ENCODE measurements at regions not wholly inside any gene's neighbourhood (a gene's known extent, or its start where the extent isn't known, plus 50 kb on each side); places are given as distances from the start of the nearest gene placed in this dataset.

DNA sequence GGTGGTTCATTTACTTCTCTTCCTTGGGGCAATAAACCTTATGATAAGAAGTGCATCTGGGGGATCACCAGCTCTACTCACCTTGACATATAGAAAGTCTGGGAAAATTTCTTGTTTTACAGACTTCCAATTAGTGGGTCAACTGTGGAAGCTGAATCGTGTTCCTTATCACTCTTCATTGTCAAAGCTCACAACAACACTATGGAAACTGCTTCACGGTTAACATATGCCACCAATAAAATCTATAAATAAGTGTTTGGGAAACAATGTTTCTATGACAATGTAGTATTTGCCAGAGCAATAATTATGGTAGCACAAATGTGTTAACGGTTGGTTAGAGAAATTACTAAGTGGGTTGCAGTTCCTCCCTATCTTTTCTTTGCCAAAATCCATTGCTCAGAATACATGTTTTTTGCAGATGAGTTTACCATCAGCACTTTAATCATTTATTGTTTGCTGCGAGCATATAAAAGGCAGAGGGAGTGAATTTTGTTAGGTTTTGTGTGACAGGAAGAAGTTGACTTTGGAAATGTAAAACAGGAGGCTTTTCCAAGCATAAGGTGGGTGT is 321.8 kb downstream of the RFC3 start:
- in situ Hi-C loops (cut with HindIII; ENCODE audit: low pct_ligation_motif_present, low pct_unique_long_range_greater_than_20kb, low sequenced_read_pairs): no loop called here
- DNase-seq: no peak

DNA sequence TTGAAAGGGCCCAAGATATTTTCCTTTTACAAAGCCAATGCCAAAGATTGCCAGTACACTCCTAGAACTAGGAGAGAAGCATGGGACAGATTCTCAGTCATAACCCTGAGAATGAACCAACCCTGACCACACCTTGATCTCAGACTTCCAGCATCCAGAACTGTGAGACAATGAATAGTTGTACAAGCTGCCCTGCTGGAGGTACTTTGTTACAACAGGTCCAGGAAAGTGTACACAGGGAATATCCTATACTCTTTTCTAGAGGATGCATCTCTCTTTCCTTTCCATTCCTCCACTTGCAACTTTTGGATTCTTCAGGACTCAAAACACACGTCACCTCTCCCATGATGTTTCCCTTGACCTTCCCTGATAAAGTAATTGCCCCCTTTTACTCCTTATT is 325.7 kb downstream of the RFC3 start:
- in situ Hi-C loops (cut with HindIII; ENCODE audit: low pct_ligation_motif_present, low pct_unique_long_range_greater_than_20kb, low sequenced_read_pairs): no loop called here
- DNase-seq: no peak

DNA sequence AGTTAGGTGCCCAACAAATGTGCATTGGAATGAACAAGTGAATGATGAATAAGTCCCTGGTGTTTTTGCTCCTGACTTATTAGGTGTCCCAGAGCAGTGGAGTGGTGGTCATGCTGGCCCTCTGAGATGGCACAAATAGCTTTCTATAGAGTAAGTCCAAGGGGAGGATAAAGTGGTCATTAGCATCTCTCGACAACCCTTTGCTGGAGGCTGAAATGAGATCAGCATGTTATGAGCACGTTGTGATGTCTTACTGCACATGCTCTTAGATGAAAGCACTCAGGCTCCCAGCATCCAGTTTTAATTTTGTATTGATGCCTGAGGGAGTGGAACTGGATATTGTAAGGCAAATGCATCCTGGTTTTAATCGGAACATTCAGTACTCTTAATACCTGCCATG is 326.2 kb downstream of the RFC3 start:
- in situ Hi-C loops (cut with HindIII; ENCODE audit: low pct_ligation_motif_present, low pct_unique_long_range_greater_than_20kb, low sequenced_read_pairs): no loop called here
- DNase-seq: no peak

DNA sequence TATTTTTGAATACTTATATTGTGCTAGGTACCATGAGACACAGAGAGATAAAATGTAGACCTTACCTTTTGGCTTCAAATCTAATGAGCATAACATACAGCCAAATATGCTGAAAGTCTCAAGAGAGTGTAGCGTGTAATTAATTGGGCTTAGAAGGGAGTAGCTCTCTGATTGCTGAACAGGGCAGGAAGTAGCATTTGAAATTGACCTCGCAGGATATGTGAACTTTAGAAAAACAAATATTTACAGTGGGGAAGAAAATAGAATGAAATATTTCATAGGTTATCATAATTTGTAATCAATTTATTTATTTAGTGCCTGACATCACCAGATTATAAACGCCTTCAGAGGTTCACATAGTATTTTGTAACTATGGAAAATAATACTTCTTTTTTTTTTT is 327.1 kb downstream of the RFC3 start:
- in situ Hi-C loops (cut with HindIII; ENCODE audit: low pct_ligation_motif_present, low pct_unique_long_range_greater_than_20kb, low sequenced_read_pairs): no loop called here
- no peak for DNase-seq

DNA sequence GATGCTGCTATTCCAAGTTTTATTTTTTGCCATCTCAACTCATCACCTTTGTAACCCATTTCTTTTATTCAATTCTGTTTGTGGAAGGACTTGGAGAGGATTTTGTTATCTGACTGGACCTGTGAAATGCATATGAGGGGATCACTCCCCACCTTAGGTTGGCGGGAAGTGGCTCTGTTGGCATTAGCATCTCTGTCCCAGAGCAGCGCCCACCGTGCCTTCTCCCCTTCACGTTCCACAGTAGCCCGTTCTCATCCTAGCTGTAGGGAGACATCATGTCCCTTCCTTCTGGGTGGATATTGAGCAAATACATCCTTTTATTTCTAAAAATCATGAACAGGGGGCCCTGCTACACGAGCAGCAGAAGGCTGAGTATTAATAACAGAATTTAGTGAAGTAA is 330.4 kb downstream of the RFC3 start:
- in situ Hi-C loops (cut with HindIII; ENCODE audit: low pct_ligation_motif_present, low pct_unique_long_range_greater_than_20kb, low sequenced_read_pairs): no loop called here
- DNase-seq: no peak

DNA sequence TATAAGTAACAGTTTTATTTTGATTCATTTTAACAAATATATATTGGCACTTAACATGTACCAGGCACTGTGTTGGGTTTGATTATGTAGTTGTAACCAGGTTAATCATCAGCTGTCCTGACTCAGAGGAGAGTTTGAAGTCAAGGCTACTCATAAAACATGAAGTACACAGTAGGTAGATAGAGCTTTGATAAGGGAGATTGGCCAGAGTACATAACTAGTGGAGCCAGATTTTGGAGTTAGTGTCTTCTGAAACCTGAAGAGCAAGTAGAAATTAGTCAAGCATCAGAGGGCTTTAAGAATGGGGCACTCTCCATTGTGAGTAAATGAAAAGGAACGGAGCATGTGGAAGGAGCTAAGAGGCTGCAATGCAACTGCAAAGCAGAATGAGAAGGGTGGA is 333.9 kb downstream of the RFC3 start:
- in situ Hi-C loops (cut with HindIII; ENCODE audit: low pct_ligation_motif_present, low pct_unique_long_range_greater_than_20kb, low sequenced_read_pairs): no loop called here
- no peak for DNase-seq

DNA sequence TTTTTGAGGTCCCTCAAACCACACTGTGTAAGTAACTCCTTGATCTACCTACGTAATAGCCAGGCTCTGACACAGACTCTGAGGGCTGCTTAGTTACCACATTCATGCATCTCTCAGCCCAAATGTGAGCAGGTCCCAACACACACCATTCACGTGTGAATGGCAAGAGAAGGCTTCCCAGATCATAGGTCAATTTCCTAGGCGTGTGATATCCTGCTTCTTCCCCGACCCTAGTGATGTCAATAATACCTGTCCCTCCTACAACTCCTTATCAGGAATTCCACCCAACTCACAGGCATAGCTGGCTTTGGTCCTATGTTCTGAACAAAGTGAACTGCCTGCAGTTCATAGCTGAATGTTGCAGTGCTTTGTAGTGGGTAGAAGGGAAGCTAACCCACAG is 334.5 kb downstream of the RFC3 start:
- no peak for DNase-seq
- in situ Hi-C loops (cut with HindIII; ENCODE audit: low pct_ligation_motif_present, low pct_unique_long_range_greater_than_20kb, low sequenced_read_pairs): no loop called here

DNA sequence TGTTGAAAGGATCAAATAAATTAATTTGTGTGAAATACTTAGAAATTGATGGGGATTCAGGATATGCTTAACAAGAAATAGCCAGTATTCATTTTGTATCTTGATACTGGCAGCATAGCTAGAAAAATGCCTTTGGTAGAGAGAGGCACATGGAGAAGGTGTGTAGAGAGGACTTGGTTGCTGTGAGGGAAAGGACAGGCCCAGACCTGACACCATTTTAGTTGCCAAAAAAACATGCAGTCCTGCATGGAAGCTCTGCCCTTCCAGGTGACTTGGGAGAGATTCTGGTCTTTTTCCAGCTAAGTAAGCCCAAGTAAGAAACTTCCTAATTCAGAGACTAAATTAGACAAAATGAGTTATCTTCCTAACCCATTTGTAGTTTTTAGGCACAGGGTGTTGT is 335.0 kb downstream of the RFC3 start:
- no peak for DNase-seq
- in situ Hi-C loops (cut with HindIII; ENCODE audit: low pct_ligation_motif_present, low pct_unique_long_range_greater_than_20kb, low sequenced_read_pairs): no loop called here

DNA sequence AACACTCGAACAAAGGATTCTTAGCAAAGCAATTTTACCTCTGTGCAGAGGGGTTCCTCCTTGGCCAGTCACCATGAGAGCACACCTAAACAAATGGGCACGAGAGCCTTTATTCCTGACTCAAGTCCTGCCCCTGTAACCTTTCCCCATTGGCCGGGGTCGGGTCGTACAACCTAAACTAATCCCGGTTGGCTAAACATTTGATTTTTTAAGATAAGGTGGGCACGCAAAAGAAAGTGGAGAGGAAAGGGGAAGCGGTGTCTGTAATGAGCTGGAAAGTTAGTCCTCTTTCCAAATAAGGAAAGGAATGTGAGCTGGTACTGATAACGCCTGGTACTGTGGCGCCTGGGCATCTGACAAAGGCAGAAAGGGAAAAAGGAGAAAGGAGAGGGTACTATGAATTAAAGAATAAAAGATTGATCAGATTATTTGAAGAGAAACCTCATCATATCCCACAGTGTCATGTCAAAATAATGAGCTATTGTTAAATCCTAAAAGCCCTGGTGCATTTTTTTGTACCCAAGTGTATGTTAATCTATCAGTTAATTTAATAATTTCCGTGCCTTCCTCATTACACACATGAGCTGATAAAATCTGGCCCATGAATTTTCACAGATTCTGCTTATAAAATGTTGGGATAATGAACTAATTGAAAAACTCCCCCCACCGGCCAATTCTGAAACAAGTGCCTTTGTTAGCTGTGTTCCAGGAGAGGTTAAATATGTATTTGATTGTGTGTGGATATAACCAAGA is 335.7 kb downstream of the RFC3 start:
- DNase-seq: no peak
- in situ Hi-C loops (cut with HindIII; ENCODE audit: low pct_ligation_motif_present, low pct_unique_long_range_greater_than_20kb, low sequenced_read_pairs): no loop called here

DNA sequence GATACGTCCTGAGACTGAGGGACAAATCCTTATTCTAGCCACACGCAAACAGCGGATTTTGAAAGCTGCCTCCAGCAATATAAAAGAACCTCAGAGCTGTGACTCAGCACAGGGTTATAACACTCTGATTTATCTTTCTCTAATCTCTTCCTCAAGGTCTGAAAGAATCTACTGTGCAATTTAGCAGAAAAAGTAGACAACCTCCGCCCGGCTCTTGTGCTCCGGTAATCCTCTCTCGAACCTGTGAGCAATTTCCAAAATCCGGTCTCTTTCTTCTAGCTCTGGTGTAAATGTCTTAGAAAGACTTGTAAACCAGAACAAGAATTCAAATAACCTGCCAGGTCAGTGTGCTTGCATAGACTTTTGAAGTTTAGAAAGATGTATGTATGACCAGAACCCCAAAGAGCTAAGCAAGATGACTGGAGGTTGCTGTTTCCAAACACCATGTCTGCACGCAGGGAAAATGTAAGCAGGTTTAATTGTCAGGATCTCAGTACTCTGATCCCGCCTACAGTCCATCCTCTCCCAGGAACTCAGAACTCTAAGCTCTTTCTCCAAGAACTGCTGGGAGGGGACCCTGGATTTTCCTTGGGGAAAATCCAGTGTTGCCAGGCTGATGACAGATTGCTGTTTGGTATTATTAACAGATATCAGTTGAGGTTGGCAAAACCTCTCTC is 338.1 kb downstream of the RFC3 start:
- in situ Hi-C loops (cut with HindIII; ENCODE audit: low pct_ligation_motif_present, low pct_unique_long_range_greater_than_20kb, low sequenced_read_pairs): no loop called here

DNA sequence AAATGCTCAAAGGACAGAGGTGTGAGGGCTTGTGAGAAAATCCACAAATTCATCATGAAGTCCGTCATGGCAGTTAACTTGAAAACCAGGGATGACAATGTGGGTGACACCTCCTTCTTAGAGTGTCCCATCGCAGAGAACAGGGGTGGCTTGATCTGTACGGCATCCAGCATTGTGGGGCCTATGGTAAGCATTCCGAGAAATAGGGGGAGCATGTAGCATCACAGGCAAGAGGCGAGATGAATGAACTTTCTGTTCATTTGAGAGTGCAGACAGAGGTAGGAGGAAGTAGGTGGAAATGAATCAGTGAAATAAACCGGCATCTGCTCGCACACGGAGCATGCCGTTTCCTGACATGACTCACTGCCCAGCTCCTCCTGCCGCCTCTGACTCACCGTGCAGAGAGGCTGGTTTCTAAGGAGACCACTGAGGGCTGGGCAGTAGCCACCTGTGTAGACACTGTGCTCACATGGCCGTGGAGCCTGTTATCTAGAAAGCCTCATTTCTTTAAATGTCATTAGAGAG is 339.0 kb downstream of the RFC3 start:
- peak; percentile 88 for DNase-seq

More for the DNA sequence above, 338.1 kb downstream of the RFC3 start:
- DNase-seq: no peak

DNA sequence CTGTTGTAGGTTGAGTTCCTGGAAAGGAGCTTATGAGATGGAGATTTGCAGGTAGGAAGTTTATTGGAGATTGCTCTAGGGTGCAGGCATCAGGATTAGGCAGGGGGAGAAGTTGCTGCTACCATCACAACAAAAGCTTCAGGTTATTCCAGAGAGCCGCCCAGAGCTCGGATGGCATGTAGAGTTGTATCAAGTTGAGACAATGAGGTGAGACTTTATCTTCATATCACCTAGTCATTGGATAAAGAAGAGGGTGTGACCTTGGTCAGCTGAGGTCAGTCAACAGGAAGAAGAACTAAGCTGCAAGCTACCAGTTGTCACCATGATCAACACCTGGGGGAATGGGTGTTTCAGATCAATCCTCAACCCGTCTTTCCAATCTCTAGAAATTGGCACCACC is 342.0 kb downstream of the RFC3 start:
- no peak for DNase-seq
- in situ Hi-C loops (cut with HindIII; ENCODE audit: low pct_ligation_motif_present, low pct_unique_long_range_greater_than_20kb, low sequenced_read_pairs): no loop called here

More for the DNA sequence above, 339.0 kb downstream of the RFC3 start:
- in situ Hi-C loops (cut with HindIII; ENCODE audit: low pct_ligation_motif_present, low pct_unique_long_range_greater_than_20kb, low sequenced_read_pairs): no loop called here

DNA sequence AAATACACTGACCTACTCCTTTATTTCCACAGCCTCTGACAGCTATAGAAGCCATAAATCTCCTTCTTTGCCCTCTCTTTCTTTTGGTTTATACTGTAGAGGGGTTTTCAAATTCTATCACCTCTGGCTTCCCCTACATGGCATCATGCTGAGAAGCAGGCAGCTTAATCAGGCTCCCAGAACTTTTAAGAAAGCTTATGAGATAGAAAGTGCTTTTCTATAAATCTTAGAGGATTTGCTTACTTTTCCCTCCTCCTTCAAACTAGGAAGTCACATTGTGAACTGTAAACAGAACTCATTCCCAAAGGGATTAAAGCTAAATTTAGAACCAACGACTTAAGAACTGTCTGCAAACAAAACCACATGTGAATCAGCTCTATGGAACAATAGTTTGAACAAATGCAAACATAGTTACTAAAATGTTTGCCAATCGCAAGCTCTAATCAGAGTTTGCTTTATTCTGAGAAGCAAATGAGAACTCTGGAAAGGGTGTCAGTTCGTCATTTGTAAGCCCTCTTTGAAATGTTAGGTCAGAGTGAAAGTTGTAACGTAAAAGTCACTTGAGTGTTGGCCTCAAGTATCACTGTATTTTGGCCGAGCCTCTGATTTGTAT is 344.1 kb downstream of the RFC3 start:
- in situ Hi-C loops (cut with HindIII; ENCODE audit: low pct_ligation_motif_present, low pct_unique_long_range_greater_than_20kb, low sequenced_read_pairs): no loop called here
- no peak for DNase-seq

DNA sequence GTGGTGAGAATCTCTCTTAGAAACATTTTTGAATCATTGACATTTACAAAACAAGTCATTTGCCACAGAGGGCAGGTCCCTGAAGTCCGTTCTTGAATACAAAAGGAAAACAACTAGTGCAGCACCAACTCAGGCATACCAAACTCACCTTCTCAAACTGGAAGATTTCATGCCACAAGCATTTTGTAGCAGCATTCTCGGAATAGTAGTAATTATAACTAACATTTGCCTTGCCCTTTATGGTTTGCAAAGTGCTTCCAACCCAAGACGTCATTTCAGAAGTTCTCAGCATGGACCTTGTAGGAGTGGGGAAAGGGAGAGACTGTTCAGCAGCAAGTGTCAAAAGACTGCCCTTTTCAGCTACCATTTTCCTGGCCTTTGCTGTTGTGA is 344.6 kb downstream of the RFC3 start:
- in situ Hi-C loops (cut with HindIII; ENCODE audit: low pct_ligation_motif_present, low pct_unique_long_range_greater_than_20kb, low sequenced_read_pairs): no loop called here
- no peak for DNase-seq

DNA sequence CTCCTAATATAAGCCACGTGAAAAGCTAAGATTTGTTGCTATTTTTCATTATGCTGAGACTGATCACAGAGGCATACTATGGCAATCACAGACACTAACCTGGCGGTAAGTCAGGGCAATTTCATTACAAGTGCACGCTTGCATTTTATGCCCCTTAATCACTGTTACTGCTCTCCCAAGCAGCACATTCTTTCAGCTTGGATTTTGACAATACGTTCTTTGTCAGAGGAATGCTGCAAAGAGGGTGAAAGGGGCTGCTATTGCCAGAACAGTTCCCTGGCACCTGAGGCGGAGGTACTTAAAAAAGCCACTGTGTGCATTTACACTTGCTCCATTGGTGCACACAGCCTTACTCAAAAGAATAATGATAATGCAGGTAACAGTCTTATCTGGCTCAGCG is 346.6 kb downstream of the RFC3 start:
- DNase-seq: peak; percentile 5
- in situ Hi-C loops (cut with HindIII; ENCODE audit: low pct_ligation_motif_present, low pct_unique_long_range_greater_than_20kb, low sequenced_read_pairs): no loop called here

DNA sequence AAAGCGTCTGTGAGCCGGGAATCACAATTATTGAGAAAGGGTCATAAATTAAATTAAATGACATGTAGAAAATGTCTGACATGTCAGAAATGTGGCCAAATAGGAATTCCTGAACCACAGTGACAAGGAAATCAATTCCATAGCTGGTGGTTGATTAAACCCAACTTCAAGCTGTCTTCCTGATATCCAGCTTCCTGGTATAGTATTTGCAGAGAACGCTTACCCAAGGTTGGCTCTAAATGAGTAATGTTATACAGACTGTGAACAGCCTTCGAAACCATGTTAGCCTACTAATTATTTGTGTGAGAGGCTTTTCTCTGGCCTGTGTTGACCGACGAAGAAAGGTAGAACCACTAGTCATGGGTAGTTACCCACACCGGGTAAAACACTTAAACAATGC is 347.2 kb downstream of the RFC3 start:
- in situ Hi-C loops (cut with HindIII; ENCODE audit: low pct_ligation_motif_present, low pct_unique_long_range_greater_than_20kb, low sequenced_read_pairs): no loop called here
- DNase-seq: no peak

DNA sequence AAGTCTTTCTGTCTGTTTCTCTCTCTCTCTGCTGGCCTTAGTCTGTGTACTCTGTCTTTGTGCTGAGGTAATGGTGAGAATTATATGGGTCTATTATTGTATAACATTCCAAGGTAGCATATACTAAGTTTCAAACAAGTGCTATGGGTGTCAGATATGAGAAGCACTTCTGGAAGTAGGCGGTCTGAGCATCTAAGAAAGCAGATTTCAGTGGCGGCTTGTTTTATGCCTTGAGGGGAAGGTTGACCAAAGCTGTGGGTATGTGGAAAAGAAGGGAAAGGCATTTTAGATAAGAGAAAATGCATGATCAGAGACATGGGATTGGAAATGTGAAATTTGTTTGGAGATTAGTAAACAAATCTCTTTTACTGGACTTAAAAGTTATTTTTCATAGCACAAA is 348.5 kb downstream of the RFC3 start:
- no peak for DNase-seq
- in situ Hi-C loops (cut with HindIII; ENCODE audit: low pct_ligation_motif_present, low pct_unique_long_range_greater_than_20kb, low sequenced_read_pairs): no loop called here

DNA sequence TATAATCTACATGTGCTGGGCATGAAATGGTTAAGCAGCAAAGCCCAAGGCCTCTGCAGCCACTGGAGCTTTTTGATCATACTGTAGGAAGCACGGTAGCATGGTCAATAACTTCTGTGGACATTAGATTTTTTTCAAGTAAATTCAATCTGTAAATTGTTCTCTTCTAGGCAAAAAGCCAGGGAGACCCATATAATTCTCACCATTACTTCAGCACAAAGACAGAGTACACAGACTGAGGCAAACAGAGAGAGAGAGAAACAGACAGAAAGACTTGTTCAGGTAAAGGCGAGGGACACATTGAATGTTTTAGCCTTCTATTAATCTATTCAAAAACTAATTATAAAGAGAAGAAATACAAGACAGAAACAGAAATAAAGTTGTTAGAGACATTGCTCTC is 349.4 kb downstream of the RFC3 start:
- in situ Hi-C loops (cut with HindIII; ENCODE audit: low pct_ligation_motif_present, low pct_unique_long_range_greater_than_20kb, low sequenced_read_pairs): no loop called here
- DNase-seq: no peak

DNA sequence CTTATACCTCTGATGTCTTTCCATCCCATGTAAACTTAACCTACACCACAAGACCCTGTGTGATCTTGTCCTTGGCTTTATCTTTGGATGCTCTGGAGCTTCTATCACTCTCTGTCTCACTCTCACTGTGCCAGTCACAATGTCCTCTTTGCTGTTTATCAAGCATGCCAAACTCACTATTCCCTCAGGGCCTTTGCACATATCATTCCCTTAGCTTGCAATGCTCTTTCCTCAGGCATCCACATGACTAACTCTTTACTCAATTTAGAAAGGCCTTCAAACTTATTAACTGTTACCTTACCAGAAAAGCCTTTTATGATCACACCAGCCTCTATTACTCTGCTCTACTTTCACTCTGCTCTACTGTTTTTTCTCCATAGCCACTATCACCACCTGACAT is 354.1 kb downstream of the RFC3 start:
- in situ Hi-C loops (cut with HindIII; ENCODE audit: low pct_ligation_motif_present, low pct_unique_long_range_greater_than_20kb, low sequenced_read_pairs): no loop called here
- no peak for DNase-seq
